AG04450 (cell line): ENCODE measurements at regions not wholly inside any gene's neighbourhood (a gene's known extent, or its start where the extent isn't known, plus 50 kb on each side); places are given as distances from the start of the nearest gene placed in this dataset.

Source experiments
- CTCF ChIA-PET: fragments of 300-600, 350-600 bp; formaldehyde crosslinking; extraction: SDS; loops from one replicate; lab custom pipeline; 2022; ENCODE audit warnings: antibody characterized with exemption, inconsistent platforms; lab: Charles Lee
- POLR2A ChIA-PET: fragments of 350-600 bp; formaldehyde crosslinking; extraction: SDS; loops from one replicate; lab custom pipeline; 2021; ENCODE audit warnings: antibody characterized with exemption, inconsistent platforms; lab: Yijun Ruan, JAX
- DNase-seq: peaks from one replicate; pipeline ENCODE4 v3.0.0-alpha.2; 2011; ENCODE audit warnings: low read depth, low spot score
- H3K27ac ChIP-seq: one replicate; pipeline ENCODE4 v1.5.1; 2012; ENCODE audit warnings: low read depth, low read length, control low read depth
- H3K27me3 ChIP-seq: one replicate; pipeline ENCODE4 v1.6.0; 2012; ENCODE audit warnings: low read length; ENCODE audit not compliant: control insufficient read depth, insufficient read depth
- H3K4me3 ChIP-seq: 2 replicates; pipeline ENCODE4 v1.5.1; 2011; ENCODE audit warnings: mild to moderate bottlenecking, low read depth, low read length, control low read depth
- H3K9me3 ChIP-seq: 2 replicates; pipeline ENCODE4 v1.5.1; 2012; ENCODE audit warnings: low read length; ENCODE audit not compliant: control insufficient read depth, insufficient read depth
- TF ChIP-seq, protein P1 (sequence below): IDR thresholded peaks from 2 replicates; pipeline ENCODE4 v1.5.1; 2011; ENCODE audit warnings: low read depth, low read length, control low read depth, inconsistent platforms

DNA sequence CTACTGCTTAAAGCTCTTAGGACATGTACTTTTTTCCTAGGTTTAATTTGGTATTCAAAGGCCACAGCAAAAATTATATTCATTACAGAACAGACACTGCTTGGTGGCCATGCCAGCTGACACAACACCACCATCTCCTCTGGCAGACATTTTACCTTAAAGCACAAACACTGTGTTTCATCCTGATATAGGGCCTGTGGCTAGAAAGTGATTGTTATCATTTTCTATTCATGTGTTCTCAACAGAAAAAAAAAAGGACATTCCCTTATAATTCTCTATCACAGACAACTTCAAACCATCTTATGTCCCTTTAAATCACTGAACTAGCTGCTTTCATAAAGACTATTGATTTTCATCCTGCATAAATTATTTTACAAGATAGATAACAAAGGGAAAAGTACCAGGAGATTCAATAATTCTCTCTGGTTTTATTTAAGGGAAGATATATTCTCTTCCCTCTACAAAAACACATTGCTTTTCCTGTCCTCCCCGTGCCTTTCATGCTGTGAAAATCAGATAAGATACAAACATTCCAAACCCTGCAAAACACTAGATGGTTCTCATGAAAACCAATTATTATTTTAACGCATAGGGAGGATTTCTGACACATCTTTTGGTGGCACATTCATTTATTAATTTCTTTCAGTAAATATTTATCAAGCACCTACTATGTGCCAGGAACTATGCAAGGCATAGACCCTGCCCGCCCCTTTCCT lies 139.3 kb upstream of the TMCC3 start:
- peaks cover 5% of the 10 kb centered on the region for H3K27me3 ChIP-seq
- ChIA-PET CTCF (no interaction called here), POLR2A (no interaction called here)
- no peak for DNase-seq
- TF ChIP-seq, protein P1, sequence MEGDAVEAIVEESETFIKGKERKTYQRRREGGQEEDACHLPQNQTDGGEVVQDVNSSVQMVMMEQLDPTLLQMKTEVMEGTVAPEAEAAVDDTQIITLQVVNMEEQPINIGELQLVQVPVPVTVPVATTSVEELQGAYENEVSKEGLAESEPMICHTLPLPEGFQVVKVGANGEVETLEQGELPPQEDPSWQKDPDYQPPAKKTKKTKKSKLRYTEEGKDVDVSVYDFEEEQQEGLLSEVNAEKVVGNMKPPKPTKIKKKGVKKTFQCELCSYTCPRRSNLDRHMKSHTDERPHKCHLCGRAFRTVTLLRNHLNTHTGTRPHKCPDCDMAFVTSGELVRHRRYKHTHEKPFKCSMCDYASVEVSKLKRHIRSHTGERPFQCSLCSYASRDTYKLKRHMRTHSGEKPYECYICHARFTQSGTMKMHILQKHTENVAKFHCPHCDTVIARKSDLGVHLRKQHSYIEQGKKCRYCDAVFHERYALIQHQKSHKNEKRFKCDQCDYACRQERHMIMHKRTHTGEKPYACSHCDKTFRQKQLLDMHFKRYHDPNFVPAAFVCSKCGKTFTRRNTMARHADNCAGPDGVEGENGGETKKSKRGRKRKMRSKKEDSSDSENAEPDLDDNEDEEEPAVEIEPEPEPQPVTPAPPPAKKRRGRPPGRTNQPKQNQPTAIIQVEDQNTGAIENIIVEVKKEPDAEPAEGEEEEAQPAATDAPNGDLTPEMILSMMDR, result no peak
- H3K27ac ChIP-seq, result no peak overlapping the region
- H3K4me3 ChIP-seq, result no peak overlapping the region
- H3K9me3 ChIP-seq, result no peaks in the 10 kb centered on the region

DNA sequence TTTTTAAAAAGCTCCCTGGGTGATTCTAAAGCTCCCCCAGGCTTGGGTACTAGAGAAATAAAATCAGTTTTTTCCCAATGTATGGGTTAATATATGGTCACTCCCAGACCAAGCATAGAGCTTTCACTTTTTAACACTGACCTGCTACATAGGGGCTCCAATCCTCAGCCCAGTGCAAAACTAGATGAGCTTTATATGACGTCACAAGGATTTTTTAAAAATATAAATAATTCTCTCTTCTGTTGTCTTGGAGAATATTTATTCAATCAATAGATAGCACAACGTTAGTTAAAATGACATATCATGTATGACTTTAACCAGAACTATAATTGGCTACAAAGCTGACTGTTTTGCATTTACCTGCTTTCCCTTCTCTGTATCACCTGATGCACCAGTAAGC lies 137.9 kb upstream of the TMCC3 start:
- TF ChIP-seq, protein P1, result no peak
- ChIA-PET POLR2A (no interaction called here), CTCF (interaction anchor here (0.8 kb wide), 2 partner anchors 27 to 548 kb away, joined by 3 to 4 read pairs; no protein-coding TSS in a partner anchor)
- DNase-seq, result no peak
- Histone ChIP-seq H3K27ac (no peak overlapping the region), H3K4me3 (no peak overlapping the region), H3K9me3 (no peaks in the 10 kb centered on the region), H3K27me3 (peaks cover 5% of the 10 kb centered on the region)

DNA sequence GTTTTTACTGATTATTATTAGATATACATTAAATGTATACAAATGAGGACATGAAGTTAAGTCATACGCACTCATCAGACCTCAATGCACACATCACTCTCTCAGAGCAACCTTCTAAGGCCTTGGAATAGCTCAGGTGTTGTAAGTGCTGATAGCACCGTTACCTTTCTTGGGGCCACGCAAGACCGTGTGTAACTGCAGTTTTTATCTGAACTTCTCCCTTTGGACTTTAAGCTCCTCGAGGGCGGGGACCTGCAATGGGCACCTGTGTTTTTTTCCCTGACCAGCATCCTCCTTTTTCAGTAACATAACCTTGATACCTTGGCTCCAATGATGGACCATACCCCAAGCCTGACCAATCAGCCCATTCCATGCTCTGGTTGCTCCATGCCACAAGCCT lies 136.5 kb upstream of the TMCC3 start:
- Histone ChIP-seq H3K27ac (no peak overlapping the region), H3K4me3 (no peak overlapping the region), H3K27me3 (peaks cover 5% of the 10 kb centered on the region), H3K9me3 (no peaks in the 10 kb centered on the region)
- no peak for DNase-seq
- ChIA-PET POLR2A (no interaction called here), CTCF (no interaction called here)
- TF ChIP-seq, protein P1, result no peak

DNA sequence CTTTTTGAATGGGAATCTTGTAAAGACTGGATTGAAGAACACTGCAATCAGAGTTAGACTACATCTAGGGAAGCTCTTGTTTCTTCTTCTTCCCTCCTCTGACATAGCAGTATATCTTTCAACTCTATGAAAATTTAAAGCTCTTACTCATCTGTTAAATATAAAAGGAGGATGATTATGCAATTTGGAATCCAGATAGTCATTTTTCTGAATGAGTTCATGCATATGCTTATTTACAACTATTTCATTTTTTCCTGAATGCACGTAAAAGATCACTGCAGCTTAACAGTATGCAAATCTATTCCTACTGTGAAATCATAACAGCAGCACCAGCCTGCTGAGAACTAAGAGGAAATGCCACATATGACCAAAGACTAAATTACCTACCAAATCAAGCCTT lies 133.5 kb upstream of the TMCC3 start:
- no peaks in the 10 kb centered on the region for H3K9me3 ChIP-seq
- DNase-seq, result no peak
- H3K27me3 ChIP-seq, result no peaks in the 10 kb centered on the region
- POLR2A ChIA-PET, result no interaction called here
- H3K4me3 ChIP-seq, result no peak overlapping the region
- CTCF ChIA-PET, result no interaction called here
- TF ChIP-seq, protein P1, result no peak
- no peak overlapping the region for H3K27ac ChIP-seq

DNA sequence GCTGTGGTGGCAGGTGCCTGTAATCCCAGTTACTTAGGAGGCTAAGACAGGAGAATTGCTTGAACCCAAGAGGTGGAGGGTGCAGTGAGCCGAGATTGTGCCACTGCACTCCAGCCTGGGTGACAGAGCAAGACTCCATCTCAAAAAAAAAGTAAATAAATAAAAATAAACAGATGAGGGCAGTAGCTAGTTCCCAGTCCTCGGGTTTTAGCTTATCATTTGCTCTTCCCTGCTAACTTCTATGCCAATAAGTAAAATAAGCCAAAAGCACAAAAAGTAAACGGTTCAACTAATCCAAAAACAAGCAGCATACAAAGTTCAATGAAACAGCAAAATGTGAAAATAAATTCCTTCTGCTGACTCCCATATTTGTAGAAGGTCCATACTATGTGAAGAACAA lies 133.0 kb upstream of the TMCC3 start:
- POLR2A ChIA-PET, result no interaction called here

More for the DNA sequence above, 133.0 kb upstream of the TMCC3 start:
- Histone ChIP-seq H3K4me3 (no peak overlapping the region), H3K27me3 (peaks cover 2% of the 10 kb centered on the region), H3K9me3 (no peaks in the 10 kb centered on the region), H3K27ac (no peak overlapping the region)
- TF ChIP-seq, protein P1, result no peak
- DNase-seq, result no peak
- CTCF ChIA-PET, result no interaction called here
